PC-3 (cell line): ENCODE measurements at regions not wholly inside any gene's neighbourhood (a gene's known extent, or its start where the extent isn't known, plus 50 kb on each side); places are given as distances from the start of the nearest gene placed in this dataset.

Experiments used
- EZH2 ChIP-seq: fragments of 300-600 bp; sonication (generic); IDR thresholded peaks from one replicate; pipeline ENCODE4 v1.6.1; 2017; ENCODE audit warnings: antibody characterized with exemption, mild to moderate bottlenecking, low read length; ENCODE audit not compliant: unreplicated experiment
- EZH2phosphoT487 ChIP-seq: fragments of 300-600 bp; sonication (generic); IDR thresholded peaks from 2 replicates; pipeline ENCODE4 v1.6.1; 2018; ENCODE audit warnings: mild to moderate bottlenecking, antibody characterized with exemption, low read length, borderline replicate concordance
- TF ChIP-seq, protein P1 (sequence below): fragments of 300-600 bp; sonication (generic); conservative IDR thresholded peaks from 2 replicates; pipeline ENCODE4 v1.5.1; 2017; ENCODE audit warnings: antibody characterized with exemption, low read depth, mild to moderate bottlenecking, low read length

- TF ChIP-seq EZH2 (no peak), EZH2phosphoT487 (no peak)
- TF ChIP-seq, protein P1, sequence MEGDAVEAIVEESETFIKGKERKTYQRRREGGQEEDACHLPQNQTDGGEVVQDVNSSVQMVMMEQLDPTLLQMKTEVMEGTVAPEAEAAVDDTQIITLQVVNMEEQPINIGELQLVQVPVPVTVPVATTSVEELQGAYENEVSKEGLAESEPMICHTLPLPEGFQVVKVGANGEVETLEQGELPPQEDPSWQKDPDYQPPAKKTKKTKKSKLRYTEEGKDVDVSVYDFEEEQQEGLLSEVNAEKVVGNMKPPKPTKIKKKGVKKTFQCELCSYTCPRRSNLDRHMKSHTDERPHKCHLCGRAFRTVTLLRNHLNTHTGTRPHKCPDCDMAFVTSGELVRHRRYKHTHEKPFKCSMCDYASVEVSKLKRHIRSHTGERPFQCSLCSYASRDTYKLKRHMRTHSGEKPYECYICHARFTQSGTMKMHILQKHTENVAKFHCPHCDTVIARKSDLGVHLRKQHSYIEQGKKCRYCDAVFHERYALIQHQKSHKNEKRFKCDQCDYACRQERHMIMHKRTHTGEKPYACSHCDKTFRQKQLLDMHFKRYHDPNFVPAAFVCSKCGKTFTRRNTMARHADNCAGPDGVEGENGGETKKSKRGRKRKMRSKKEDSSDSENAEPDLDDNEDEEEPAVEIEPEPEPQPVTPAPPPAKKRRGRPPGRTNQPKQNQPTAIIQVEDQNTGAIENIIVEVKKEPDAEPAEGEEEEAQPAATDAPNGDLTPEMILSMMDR = no peak
These were observed 301.4 kb upstream of the TGFBR2 start for GRCh38 chr3:30305021-30305420.
